HG03342 (cell line): ENCODE measurements at regions not wholly inside any gene's neighbourhood (a gene's known extent, or its start where the extent isn't known, plus 50 kb on each side); places are given as distances from the start of the nearest gene placed in this dataset.

Source experiments
- ATAC-seq: cut with Tn5 transposase; IDR thresholded peaks from one replicate; pipeline ENCODE4 v1.9.1; 2021; ENCODE audit warnings: mild to moderate bottlenecking, moderate library complexity; ENCODE audit not compliant: unreplicated experiment

DNA sequence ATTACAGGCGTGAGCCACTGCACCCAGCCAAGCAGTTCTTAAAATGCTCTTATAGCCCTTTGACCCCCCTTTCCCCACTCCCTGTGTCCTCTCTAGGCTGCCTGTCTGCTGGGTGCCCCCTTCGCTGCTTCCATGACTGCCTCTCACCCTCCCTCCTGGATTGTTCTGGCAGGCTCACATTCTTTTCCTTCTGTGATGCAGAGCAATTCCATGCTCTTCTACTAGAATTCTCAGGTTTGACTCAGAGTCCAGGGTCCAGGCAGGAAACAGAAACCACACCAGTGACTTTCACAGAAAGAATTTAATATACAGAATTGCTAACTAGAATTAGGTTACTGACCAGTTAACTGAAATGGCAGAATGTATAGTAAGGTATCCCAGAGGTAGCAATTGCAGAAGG, 244.8 kb downstream of the BAMBI start:
- no peak for ATAC-seq

GRCh38 chr10:28922861-28923260, 245.5 kb downstream of the BAMBI start:
- no peak for ATAC-seq

DNA sequence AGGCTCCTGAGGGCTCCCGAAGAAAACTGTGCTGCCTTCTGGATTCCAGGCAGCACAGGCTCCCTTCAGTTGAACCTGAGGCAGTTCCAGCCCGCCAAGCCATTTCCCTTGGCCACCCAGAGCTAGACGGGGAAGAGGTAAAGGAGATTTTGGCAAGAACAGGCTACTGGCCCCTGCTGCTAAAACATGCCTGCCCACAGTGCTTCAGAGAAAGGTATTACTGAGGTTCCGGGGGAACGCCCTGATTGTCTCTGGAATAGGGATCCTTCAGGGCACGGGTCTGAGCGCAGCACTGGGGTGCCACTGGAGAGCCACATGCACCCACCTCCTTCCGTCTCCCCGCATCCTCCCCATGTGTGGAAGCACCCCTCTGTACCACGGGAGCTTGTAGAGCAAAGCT, 247.4 kb downstream of the BAMBI start:
- no peak for ATAC-seq

- ATAC-seq: no peak
Measured at GRCh38 chr10:28925121-28925663, 247.9 kb downstream of the BAMBI start.

- ATAC-seq: no peak
Measured at GRCh38 chr10:28926932-28927331, 249.6 kb downstream of the BAMBI start.

- ATAC-seq: no peak
Measured at GRCh38 chr10:28928484-28928883, 251.2 kb downstream of the BAMBI start.

- ATAC-seq: no peak
Measured at GRCh38 chr10:28929942-28930341, 252.6 kb downstream of the BAMBI start.

DNA sequence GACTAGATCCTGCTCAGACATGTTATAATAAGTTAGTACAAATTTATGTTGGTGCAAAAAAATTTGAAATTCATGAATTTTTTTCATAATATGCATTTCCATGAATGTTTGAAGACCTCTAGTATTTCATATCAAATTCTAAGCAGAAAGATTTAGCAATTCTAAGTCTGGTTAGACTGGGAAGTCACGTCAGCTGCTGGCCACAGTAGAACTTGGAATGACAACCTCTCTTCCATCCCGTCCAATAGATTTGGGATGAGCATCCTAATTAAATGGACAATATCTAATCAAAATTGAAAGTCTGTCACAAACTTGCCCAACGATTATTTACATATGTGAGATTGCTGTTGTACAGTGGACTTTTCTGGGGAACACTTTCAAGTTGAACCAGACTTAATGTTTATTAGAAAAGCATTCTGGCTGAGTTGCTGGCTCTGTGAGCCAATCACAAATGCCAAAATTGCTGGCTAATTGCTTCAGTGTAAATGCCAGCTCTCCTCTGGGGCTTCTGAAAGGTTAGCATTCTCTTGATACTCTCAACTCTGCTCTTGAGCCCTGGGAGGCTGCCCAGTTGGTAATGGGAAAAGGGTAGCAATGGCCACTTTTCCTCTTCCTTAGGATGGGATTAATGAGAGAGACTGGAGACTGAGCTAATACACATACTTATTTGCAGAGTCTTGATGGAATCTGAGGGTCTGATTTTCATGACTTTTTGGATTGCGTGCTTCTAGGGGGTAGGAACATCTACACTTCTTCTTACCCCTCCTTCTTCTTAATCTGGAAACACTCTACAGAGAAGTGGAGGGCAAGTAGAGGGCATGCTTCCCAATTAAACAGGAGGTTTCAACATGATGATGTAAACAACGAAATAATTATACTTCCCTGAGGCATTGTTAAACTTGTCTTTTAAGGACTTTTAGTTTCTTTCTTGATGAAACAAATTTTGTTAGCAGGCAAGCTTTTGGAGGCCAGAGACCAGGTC, 253.5 kb downstream of the BAMBI start:
- ATAC-seq: no peak

DNA sequence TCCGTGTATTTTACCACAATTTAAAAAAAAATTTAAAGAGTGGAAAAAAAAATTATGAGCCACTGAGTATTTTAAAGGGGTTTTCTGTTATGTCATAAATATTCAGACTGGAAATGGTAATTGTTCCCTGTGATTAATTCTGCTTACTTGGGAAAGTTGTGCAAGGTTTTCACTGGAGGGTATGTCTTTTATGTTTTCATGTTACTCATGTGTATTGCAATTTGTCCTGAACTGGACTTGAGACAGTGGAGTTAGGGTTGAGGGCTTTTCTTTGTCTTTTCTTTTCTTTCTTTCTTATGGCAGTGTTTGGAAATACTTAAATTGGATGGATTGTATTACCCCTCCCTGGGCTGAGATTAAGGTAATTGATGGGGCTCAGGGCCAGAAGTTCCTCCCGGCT, 257.7 kb downstream of the BAMBI start:
- no peak for ATAC-seq

DNA sequence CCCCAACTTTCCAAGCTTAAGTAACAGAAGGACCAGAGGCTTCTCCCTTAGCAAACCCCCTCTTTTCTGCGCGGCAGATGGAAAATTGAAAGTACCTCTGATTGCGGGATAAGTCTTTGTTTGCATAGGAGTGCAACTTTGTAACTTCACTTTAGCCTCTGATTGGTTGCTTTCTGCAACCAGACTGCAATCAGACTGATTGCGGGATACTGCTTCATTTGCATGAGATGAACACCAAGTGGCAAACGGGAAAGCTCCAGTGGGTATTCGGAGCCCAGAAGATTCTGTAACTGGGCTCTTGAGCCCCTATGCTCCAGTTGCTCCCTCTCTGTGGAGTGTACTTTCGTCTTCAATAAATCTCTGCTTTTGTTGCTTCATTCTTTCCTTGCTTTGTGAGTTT, 260.6 kb downstream of the BAMBI start:
- no peak for ATAC-seq

GRCh38 chr10:28938745-28939144, 261.4 kb downstream of the BAMBI start:
- ATAC-seq: no peak

DNA sequence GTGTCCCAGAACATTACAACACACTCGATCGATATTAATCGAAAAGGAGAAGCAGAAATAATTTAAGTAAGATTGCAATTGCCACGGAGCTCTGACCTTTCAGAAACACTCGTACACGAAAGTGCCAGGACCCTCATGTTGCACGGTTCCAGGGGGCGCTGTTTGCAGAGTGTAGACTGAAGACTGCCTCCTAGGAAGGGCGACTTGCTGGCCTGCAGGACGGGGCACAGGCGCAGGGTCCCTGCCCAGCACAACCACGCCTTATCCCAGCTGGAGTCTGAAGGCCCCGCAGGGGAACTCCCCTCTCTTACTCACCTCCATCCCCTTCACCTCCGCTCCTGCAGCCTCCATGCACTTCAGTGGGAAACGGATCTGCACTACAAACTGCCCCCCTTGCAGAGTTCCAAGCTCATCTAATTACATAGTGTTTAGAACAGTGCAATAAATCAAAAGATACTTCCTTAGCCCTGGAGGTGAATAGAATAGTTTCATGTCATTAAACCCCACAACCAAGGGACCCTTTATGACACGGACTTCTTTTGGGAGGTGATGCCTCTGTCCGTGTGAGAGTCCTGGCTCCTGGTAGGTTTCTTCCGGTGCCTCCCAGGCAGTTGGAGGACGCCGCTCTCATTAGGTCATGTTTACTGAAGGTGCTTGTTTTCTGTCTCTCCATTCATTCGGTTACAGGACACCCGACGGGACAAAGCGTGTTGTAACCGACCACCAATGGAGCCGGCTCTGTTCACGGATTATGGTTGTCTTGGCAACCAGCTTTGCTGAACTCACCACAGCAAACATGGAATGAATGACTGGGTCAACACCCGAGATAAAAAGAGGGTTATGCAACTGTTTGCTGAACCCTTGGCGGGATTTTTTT, 262.2 kb downstream of the BAMBI start:
- ATAC-seq: no peak

DNA sequence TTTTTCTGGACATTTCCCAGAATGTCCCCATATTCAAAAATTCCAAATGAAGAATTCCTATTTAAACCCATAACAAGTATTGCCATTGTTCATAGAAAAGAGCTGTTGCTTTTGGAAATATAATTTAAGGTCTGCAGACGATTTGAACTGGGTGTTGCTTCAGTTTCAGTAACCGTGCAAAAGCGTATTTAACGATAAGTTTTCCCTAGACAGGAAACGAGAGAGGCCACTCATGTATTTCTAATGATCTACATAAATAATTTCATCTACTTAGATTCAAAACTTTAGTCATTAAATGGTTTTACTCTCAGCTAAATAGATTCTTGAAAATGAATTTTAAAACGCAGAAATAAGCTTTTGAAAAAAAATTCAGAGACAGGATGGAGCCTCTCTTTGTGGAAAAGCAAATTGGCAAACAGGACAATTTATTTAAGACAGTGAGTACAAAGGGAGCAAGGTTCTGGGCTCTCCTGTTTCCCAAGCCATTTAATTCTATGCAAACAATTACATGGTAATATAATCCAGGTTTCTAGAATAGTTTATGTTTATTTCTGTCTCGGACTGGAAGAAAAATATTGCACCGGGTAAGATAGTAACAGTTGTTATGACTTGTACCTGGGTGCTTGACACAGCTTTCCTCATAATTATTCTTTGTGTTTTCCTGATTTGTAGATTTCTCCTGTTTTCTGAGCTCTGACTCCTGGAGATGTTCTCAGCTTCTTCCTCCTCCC, 263.0 kb downstream of the BAMBI start:
- ATAC-seq: no peak

DNA sequence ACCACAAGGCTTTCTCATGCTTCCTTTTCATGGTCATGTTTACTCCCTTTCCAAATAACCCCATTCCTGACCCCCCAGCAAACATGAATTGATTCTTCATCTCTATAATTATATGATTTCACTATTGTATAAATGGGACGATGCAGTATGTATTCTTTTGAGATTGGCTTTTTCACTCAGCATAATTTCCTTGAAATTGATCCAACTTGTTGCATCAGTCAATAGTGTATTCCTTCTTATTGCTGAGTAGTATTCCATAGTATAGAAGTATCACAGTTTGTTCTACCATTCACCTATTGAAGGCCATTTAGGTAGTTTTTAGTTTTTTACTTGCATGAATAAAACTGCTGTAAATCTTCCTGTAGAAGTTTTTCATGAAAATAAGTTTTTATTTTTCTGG, 264.7 kb downstream of the BAMBI start:
- ATAC-seq: no peak

DNA sequence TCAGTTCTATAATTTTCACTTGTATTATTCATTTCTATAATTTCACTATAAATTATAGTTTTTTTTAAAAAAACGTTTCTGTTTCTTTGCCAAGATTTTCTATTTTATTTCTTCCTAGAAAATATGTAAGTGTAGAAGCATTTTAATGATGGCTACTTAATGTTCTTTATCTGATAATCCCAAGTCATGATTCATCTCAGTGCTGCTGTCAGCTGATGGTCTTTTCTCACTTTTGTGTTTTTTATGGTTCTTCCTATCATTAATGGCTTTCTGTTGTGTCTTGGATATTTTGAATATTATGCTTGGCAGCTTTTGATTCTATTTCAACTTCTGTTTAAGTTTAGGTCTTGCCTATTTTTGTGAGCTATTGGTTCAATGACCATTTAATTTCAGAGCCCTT, 268.6 kb downstream of the BAMBI start:
- no peak for ATAC-seq

DNA sequence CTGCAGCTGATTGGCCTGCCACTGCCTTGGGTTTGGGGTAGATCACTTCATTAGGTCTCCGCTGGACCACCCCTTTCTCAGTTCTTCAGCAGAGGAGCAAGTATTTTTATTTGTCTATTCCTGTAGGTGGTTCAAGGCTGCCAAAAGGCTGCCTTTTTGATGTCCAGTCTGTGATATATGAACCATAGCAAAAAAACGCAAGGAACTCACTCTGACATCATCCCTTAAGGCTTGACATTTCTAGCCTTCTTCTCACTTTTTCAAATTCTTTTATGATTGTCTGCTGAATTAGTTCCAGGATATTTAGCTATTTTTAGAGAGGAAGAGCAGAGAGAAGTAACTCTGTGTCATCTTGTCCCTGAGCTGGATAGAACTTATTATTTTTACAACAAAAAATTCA, 269.2 kb downstream of the BAMBI start:
- no peak for ATAC-seq

DNA sequence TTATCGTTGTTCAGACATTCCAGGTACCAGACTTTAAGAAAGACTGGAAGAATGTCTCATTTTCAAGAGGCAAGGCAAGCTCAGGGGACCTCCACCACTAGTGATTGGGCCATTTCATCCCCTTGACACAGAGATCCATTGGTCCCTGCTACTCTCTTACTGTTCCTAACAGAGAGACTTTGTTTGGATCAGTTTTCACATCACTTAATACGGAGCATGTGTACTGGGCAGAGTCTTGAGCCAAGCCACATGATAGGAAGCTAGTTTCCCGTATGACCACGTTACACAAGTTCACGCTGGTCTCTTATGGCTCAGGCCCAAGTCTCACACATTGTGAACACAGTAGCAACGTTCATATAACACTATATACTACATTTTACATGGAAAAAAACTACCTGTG, 269.9 kb downstream of the BAMBI start:
- ATAC-seq: no peak

- no peak for ATAC-seq
Measured at GRCh38 chr10:28948046-28948445, 270.7 kb downstream of the BAMBI start.

- ATAC-seq: no peak
Measured at GRCh38 chr10:28949005-28950004, 272.0 kb downstream of the BAMBI start.

GRCh38 chr10:28951484-28951883, 274.2 kb downstream of the BAMBI start:
- ATAC-seq: no peak
